Fibroblast of skin of scalp (primary cell): ENCODE measurements at regions not wholly inside any gene's neighbourhood (a gene's known extent, or its start where the extent isn't known, plus 50 kb on each side); places are given as distances from the start of the nearest gene placed in this dataset.
A peak's percentile ranks its signal among the peaks of the same experiment; 100 is the strongest.

Experiments used
- DNase-seq: peaks from one replicate; pipeline ENCODE4 v3.0.0-alpha.2; 2013

GRCh38 chrX:39518476-39519029 is 579.2 kb downstream of the BCOR start:
- peak; percentile 9 for DNase-seq

GRCh38 chrX:39519030-39519488 is 578.7 kb downstream of the BCOR start:
- DNase-seq, result peak; percentile 45

GRCh38 chrX:39519566-39520301 is 578.0 kb downstream of the BCOR start:
- DNase-seq, result no peak

GRCh38 chrX:39525758-39526157 is 572.0 kb downstream of the BCOR start:
- DNase-seq, result no peak

- peak; percentile 67 for DNase-seq
These were observed 570.7 kb downstream of the BCOR start for GRCh38 chrX:39527025-39527424.

GRCh38 chrX:39528161-39528916 is 569.4 kb downstream of the BCOR start:
- no peak for DNase-seq

GRCh38 chrX:39532761-39533160 is 565.0 kb downstream of the BCOR start:
- no peak for DNase-seq

GRCh38 chrX:39534949-39535348 is 562.8 kb downstream of the BCOR start:
- no peak for DNase-seq

- no peak for DNase-seq
These were observed 561.5 kb downstream of the BCOR start for GRCh38 chrX:39536211-39536610.

GRCh38 chrX:39541881-39542280 is 555.9 kb downstream of the BCOR start:
- no peak for DNase-seq

GRCh38 chrX:39542316-39542715 is 555.4 kb downstream of the BCOR start:
- no peak for DNase-seq

GRCh38 chrX:39550795-39551361 is 546.9 kb downstream of the BCOR start:
- DNase-seq, result no peak

- DNase-seq, result no peak
These were observed 546.0 kb downstream of the BCOR start for GRCh38 chrX:39551762-39552161.

- DNase-seq, result no peak
These were observed 542.3 kb downstream of the BCOR start for GRCh38 chrX:39555431-39555830.

- no peak for DNase-seq
These were observed 541.7 kb downstream of the BCOR start for GRCh38 chrX:39556056-39556455.

GRCh38 chrX:39559229-39559628 is 538.5 kb downstream of the BCOR start:
- peak; percentile 82 for DNase-seq

- DNase-seq, result no peak
These were observed 537.5 kb downstream of the BCOR start for GRCh38 chrX:39560271-39560670.

GRCh38 chrX:39563178-39563577 is 534.6 kb downstream of the BCOR start:
- DNase-seq, result no peak

GRCh38 chrX:39564751-39565150 is 533.0 kb downstream of the BCOR start:
- DNase-seq, result no peak

- DNase-seq, result no peak
These were observed 523.6 kb downstream of the BCOR start for GRCh38 chrX:39574178-39574577.

GRCh38 chrX:39576041-39576872 is 521.5 kb downstream of the BCOR start:
- no peak for DNase-seq

GRCh38 chrX:39577206-39577984 is 520.4 kb downstream of the BCOR start:
- peak; percentile 12 for DNase-seq
